Suprapubic skin (tissue), 4 donors: ENCODE measurements at regions not wholly inside any gene's neighbourhood (a gene's known extent, or its start where the extent isn't known, plus 50 kb on each side); places are given as distances from the start of the nearest gene placed in this dataset.

Experiments
- CTCF ChIP-seq, 2 donors: fragments of 200-600 bp in 1 of 2; fragments of 450-650 bp in 1 of 2; sonication (generic) in 1 of 2; IDR thresholded peaks; one replicate each; pipeline ENCODE4 v1.5.1; 2016 to 2019; ENCODE audit warnings: antibody characterized with exemption in 2 of 2, mild to moderate bottlenecking in 1 of 2, moderate library complexity in 1 of 2
- EP300 ChIP-seq: sonication (generic); formaldehyde crosslinking; IDR thresholded peaks from one replicate; pipeline ENCODE4 v1.6.1; 2017; ENCODE audit warnings: antibody characterized with exemption
- POLR2A ChIP-seq, 2 donors: fragments of 450-650 bp; IDR thresholded peaks; one replicate each; pipeline ENCODE4 v1.6.1; 2017; ENCODE audit warnings: antibody characterized with exemption in 2 of 2, mild to moderate bottlenecking in 2 of 2, moderate library complexity in 2 of 2
- POLR2AphosphoS5 ChIP-seq, 3 donors: sonication (generic); formaldehyde crosslinking; IDR thresholded peaks; one replicate each; pipeline ENCODE4 v1.6.1; 2017; ENCODE audit warnings: antibody characterized with exemption in 3 of 3

- TF ChIP-seq POLR2A (IDR thresholded peaks at IDR 0.05) (no peak), CTCF (IDR thresholded peaks at IDR 0.05) (no peak), POLR2AphosphoS5 (IDR thresholded peaks at IDR 0.05) (no peak), EP300 (no peak)
Measured at GRCh38 chr2:156156580-156156979, 175.9 kb downstream of the NR4A2 start.
